ENCODE measurements at regions not wholly inside any gene's neighbourhood (a gene's known extent, or its start where the extent isn't known, plus 50 kb on each side); places are given as distances from the start of the nearest gene placed in this dataset.

DNA sequence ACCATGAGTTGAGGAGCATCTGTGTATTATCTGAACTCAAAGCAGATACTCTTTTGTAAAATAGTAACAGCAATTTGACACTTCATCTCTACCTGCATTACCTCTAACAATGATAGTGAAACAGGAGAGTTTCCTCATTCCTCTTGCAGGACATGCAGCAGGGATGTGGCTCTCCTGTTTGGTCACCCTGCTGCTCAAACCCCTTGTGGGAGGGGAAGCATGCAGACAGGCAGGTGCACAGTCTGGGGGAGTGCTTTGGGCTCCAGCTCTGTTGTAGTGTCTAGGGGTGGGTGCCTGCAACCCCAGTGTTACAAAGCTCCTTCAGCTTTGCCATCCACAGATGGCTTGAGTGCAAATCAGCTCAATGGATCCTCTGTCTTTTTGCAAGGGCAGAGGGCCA, 827.6 kb downstream of the DACH1 start:
- H3K23me2 ChIP-seq (ENCODE audit: insufficient read length, low read depth, low read length, poor library complexity, severe bottlenecking), result no peaks in the 10 kb centered on the region
- H4K91ac ChIP-seq (ENCODE audit: insufficient read length, low read depth, low read length), result no peak overlapping the region
- no peak overlapping the region for H3K14ac ChIP-seq (ENCODE audit: insufficient read depth, low read length)
- H2BK120ac ChIP-seq (ENCODE audit: low read depth, low read length, poor library complexity, severe bottlenecking), result no peak overlapping the region
- no peak overlapping the region for H2AFZ ChIP-seq (ENCODE audit: low read length)
- Mint-ChIP-seq H3K9me3 (no peaks in the 10 kb centered on the region), H3K27ac (no peak overlapping the region), H3K4me3 (no peak overlapping the region), H3K36me3 (ENCODE audit: insufficient read depth in 1 of 3, low read depth in 3 of 3) (no peaks in the 10 kb centered on the region; a peak in 1 of 7 replicates), H3K4me1 (peaks cover 13 to 16% of the 10 kb centered on the region in 2 experiments), H3K27me3 (ENCODE audit: low read depth) (peaks cover 3% of the 10 kb centered on the region)
- H3K9me3 ChIP-seq (ENCODE audit: control insufficient read depth, low read depth, low read length), result no peaks in the 10 kb centered on the region
- no peak overlapping the region for H3K23ac ChIP-seq (ENCODE audit: insufficient read length, low read depth, low read length)
- TF ChIP-seq, protein P1, sequence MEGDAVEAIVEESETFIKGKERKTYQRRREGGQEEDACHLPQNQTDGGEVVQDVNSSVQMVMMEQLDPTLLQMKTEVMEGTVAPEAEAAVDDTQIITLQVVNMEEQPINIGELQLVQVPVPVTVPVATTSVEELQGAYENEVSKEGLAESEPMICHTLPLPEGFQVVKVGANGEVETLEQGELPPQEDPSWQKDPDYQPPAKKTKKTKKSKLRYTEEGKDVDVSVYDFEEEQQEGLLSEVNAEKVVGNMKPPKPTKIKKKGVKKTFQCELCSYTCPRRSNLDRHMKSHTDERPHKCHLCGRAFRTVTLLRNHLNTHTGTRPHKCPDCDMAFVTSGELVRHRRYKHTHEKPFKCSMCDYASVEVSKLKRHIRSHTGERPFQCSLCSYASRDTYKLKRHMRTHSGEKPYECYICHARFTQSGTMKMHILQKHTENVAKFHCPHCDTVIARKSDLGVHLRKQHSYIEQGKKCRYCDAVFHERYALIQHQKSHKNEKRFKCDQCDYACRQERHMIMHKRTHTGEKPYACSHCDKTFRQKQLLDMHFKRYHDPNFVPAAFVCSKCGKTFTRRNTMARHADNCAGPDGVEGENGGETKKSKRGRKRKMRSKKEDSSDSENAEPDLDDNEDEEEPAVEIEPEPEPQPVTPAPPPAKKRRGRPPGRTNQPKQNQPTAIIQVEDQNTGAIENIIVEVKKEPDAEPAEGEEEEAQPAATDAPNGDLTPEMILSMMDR (conservative IDR thresholded peaks at IDR 0.05), result no peak
- H4K5ac ChIP-seq (ENCODE audit: insufficient read length, low read depth, low read length), result no peak overlapping the region
- H3K79me2 ChIP-seq (ENCODE audit: insufficient read depth, low read length), result no peaks in the 10 kb centered on the region
- no peak overlapping the region for H2BK5ac ChIP-seq (ENCODE audit: insufficient read length, low read length)
- DNase-seq, result no peak
- H3K27me3 ChIP-seq (ENCODE audit: insufficient read depth, low read length), result no peaks in the 10 kb centered on the region
- H3T11ph ChIP-seq (ENCODE audit: low read length), result no peak overlapping the region
- H3K56ac ChIP-seq (ENCODE audit: insufficient read length, low read depth, low read length), result no peak overlapping the region
- H3K9ac ChIP-seq (ENCODE audit: extremely low read depth, insufficient read length, low read length), result no peak overlapping the region
- no peak overlapping the region for H4K8ac ChIP-seq (replicated peaks; ENCODE audit: insufficient read length, low read depth, low read length)
- H3K79me1 ChIP-seq (ENCODE audit: insufficient read depth, low read depth, low read length, poor library complexity, severe bottlenecking), result no peaks in the 10 kb centered on the region
- no peaks in the 10 kb centered on the region for H4K20me1 ChIP-seq (ENCODE audit: control insufficient read depth, insufficient read depth, insufficient read length)
- no peak overlapping the region for H2AK5ac ChIP-seq (ENCODE audit: insufficient read length, low read length)
- no peaks in the 10 kb centered on the region; the same call in 1 of the 2 replicates for H3K4me1 ChIP-seq (ENCODE audit: insufficient read depth, low read length)
- no peak overlapping the region for H3K4me2 ChIP-seq (ENCODE audit: insufficient read depth, insufficient read length, low read length)
- no peak overlapping the region for H2BK12ac ChIP-seq (ENCODE audit: insufficient read length, low read depth, low read length)
- no peak overlapping the region for H2BK15ac ChIP-seq (ENCODE audit: low read depth, low read length)
- no peak overlapping the region for H2BK20ac ChIP-seq (ENCODE audit: low read depth, low read length, poor library complexity, severe bottlenecking)
- no peak overlapping the region for H3K27ac ChIP-seq (ENCODE audit: insufficient read length, low read depth, low read length)
- no peak overlapping the region for H3K4ac ChIP-seq (ENCODE audit: low read depth, low read length)
- H3K18ac ChIP-seq (ENCODE audit: insufficient read length, low read depth, low read length), result no peak overlapping the region
